ENCODE measurements at regions not wholly inside any gene's neighbourhood (a gene's known extent, or its start where the extent isn't known, plus 50 kb on each side); places are given as distances from the start of the nearest gene placed in this dataset.

DNA sequence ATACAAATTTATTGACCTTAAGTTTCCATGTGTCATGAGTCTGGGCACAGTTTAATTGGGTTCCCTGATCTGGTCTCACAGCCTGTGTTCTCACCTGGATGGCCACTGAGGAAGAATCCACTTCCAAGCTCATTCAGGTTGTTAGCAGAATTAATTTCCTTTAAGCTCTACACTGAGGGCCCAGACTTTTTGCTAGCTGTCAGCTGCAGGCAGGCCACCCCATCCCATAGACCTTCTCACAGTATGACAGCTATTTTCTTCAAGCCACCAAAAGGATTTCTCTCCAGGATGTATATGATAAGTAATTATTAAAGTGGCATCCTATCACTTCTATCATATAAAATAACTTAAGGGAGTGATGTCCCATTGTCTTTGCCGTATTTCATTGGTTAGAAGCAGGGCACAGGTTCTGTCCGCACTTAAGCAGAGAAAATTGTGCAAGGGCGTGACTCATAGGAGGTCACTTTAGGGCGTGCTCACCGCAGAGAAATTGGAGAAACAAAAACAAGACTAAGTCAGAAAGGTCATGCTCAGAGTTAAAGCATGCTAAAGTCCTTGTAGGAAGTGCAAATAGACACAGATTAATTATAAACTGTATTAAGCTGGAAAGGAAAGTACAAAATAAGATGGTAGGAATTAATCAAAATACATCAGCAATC is 109.9 kb downstream of the AHR start (continued):
- TF ChIP-seq ZNF253 (CRISPR knock-in tag; IDR thresholded peaks at IDR 0.05; ENCODE audit: borderline replicate concordance) (no peak), YY1 (IDR thresholded peaks at IDR 0.05; ENCODE audit: insufficient read depth, insufficient replicate concordance, low read depth, low read length) (no peak), FOXJ3 (CRISPR knock-in tag; IDR thresholded peaks at IDR 0.05; ENCODE audit: borderline replicate concordance) (peak; percentile 64; the same call in 1 of the 2 replicates), HDAC6 (IDR thresholded peaks at IDR 0.05; ENCODE audit: low read depth, low read length) (no peak), NCOA1 (CRISPR knock-in tag; IDR thresholded peaks at IDR 0.05) (no peak), NRL (CRISPR knock-in tag; IDR thresholded peaks at IDR 0.05; ENCODE audit: borderline replicate concordance) (no peak), ZNF564 (CRISPR knock-in tag; IDR thresholded peaks at IDR 0.05) (no peak), IKZF1 (IDR thresholded peaks at IDR 0.05) (no peak), ZSCAN22 (CRISPR knock-in tag; IDR thresholded peaks at IDR 0.05) (no peak), ZKSCAN8 (CRISPR knock-in tag; IDR thresholded peaks at IDR 0.05; ENCODE audit: borderline replicate concordance) (peak; percentile 35; the same call in 1 of the 2 replicates), SP4 (CRISPR knock-in tag; IDR thresholded peaks at IDR 0.05) (no peak), POLR2G (IDR thresholded peaks at IDR 0.05; ENCODE audit: low read depth, low read length) (no peak)
- TF ChIP-seq, protein P1, sequence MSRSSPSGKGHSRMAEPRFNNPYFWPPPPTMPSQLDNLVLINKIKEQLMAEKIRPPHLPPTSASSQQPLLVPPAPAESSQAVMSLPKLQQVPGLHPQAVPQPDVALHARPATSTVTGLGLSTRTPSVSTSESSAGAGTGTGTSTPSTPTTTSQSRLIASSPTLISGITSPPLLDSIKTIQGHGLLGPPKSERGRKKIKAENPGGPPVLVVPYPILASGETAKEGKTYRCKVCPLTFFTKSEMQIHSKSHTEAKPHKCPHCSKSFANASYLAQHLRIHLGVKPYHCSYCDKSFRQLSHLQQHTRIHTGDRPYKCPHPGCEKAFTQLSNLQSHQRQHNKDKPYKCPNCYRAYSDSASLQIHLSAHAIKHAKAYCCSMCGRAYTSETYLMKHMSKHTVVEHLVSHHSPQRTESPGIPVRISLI (CRISPR knock-in tag; IDR thresholded peaks at IDR 0.05; ENCODE audit: borderline replicate concordance): no peak
- TF ChIP-seq, protein P2, sequence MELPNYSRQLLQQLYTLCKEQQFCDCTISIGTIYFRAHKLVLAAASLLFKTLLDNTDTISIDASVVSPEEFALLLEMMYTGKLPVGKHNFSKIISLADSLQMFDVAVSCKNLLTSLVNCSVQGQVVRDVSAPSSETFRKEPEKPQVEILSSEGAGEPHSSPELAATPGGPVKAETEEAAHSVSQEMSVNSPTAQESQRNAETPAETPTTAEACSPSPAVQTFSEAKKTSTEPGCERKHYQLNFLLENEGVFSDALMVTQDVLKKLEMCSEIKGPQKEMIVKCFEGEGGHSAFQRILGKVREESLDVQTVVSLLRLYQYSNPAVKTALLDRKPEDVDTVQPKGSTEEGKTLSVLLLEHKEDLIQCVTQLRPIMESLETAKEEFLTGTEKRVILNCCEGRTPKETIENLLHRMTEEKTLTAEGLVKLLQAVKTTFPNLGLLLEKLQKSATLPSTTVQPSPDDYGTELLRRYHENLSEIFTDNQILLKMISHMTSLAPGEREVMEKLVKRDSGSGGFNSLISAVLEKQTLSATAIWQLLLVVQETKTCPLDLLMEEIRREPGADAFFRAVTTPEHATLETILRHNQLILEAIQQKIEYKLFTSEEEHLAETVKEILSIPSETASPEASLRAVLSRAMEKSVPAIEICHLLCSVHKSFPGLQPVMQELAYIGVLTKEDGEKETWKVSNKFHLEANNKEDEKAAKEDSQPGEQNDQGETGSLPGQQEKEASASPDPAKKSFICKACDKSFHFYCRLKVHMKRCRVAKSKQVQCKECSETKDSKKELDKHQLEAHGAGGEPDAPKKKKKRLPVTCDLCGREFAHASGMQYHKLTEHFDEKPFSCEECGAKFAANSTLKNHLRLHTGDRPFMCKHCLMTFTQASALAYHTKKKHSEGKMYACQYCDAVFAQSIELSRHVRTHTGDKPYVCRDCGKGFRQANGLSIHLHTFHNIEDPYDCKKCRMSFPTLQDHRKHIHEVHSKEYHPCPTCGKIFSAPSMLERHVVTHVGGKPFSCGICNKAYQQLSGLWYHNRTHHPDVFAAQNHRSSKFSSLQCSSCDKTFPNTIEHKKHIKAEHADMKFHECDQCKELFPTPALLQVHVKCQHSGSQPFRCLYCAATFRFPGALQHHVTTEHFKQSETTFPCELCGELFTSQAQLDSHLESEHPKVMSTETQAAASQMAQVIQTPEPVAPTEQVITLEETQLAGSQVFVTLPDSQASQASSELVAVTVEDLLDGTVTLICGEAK (IDR thresholded peaks at IDR 0.05): no peak
- TF ChIP-seq, protein P2 (CRISPR knock-in tag; IDR thresholded peaks at IDR 0.05): no peak
- TF ChIP-seq, protein P3, sequence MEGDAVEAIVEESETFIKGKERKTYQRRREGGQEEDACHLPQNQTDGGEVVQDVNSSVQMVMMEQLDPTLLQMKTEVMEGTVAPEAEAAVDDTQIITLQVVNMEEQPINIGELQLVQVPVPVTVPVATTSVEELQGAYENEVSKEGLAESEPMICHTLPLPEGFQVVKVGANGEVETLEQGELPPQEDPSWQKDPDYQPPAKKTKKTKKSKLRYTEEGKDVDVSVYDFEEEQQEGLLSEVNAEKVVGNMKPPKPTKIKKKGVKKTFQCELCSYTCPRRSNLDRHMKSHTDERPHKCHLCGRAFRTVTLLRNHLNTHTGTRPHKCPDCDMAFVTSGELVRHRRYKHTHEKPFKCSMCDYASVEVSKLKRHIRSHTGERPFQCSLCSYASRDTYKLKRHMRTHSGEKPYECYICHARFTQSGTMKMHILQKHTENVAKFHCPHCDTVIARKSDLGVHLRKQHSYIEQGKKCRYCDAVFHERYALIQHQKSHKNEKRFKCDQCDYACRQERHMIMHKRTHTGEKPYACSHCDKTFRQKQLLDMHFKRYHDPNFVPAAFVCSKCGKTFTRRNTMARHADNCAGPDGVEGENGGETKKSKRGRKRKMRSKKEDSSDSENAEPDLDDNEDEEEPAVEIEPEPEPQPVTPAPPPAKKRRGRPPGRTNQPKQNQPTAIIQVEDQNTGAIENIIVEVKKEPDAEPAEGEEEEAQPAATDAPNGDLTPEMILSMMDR (CRISPR knock-in tag; IDR thresholded peaks at IDR 0.05): no peak
- TF ChIP-seq, protein P4, sequence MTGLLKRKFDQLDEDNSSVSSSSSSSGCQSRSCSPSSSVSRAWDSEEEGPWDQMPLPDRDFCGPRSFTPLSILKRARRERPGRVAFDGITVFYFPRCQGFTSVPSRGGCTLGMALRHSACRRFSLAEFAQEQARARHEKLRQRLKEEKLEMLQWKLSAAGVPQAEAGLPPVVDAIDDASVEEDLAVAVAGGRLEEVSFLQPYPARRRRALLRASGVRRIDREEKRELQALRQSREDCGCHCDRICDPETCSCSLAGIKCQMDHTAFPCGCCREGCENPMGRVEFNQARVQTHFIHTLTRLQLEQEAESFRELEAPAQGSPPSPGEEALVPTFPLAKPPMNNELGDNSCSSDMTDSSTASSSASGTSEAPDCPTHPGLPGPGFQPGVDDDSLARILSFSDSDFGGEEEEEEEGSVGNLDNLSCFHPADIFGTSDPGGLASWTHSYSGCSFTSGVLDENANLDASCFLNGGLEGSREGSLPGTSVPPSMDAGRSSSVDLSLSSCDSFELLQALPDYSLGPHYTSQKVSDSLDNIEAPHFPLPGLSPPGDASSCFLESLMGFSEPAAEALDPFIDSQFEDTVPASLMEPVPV (CRISPR knock-in tag; IDR thresholded peaks at IDR 0.05): no peak

All from HepG2 (cell line).